ENCODE measurements at regions not wholly inside any gene's neighbourhood (a gene's known extent, or its start where the extent isn't known, plus 50 kb on each side); places are given as distances from the start of the nearest gene placed in this dataset.
"Not testable (repeated sequence)": the region's sequence is repeated elsewhere in the genome, so short reads cannot be mapped to it uniquely, and the experiment has no call there.

GRCh38 chr15:30783019-30783418 is 120.7 kb upstream of the FAN1 start:
- Histone ChIP-seq H3K27ac (no peak overlapping the region), H3K36me3 (no peaks in the 10 kb centered on the region), H3K9me3 (no peaks in the 10 kb centered on the region), H3K27me3 (peaks cover 6% of the 10 kb centered on the region), H3K4me1 (no peaks in the 10 kb centered on the region), H3K4me3 (no peak overlapping the region)
- TF ChIP-seq POLR2A (IDR thresholded peaks at IDR 0.05) (no peak), EP300 (IDR thresholded peaks at IDR 0.05; ENCODE audit: low read depth) (no peak), POLR2AphosphoS5 (IDR thresholded peaks at IDR 0.05) (no peak), CTCF (IDR thresholded peaks at IDR 0.05) (no peak)
- intact Hi-C loops (cut with DNase I; ENCODE audit: low total_unique reads) (no loop called here), in situ Hi-C loops (cut with MboI; ENCODE audit: low pct_ligation_motif_present in 1 of 4, low pct_unique_long_range_greater_than_20kb in 1 of 4, low sequenced_read_pairs in 3 of 4) (no loop called here)
- WGBS, 2 donors (ENCODE audit: low coverage in 1 of 2), result 95 to 96% methylated on average over 7 to 16 of the region's 17 CpGs
- no peak for DNase-seq

- Histone ChIP-seq H3K4me3 (no peak overlapping the region), H3K36me3 (no peaks in the 10 kb centered on the region), H3K4me1 (no peaks in the 10 kb centered on the region), H3K27ac (no peak overlapping the region), H3K27me3 (peaks cover 8% of the 10 kb centered on the region), H3K9me3 (no peaks in the 10 kb centered on the region)
- TF ChIP-seq CTCF (IDR thresholded peaks at IDR 0.05), result no peak
- no peak for TF ChIP-seq POLR2AphosphoS5 (IDR thresholded peaks at IDR 0.05)
- no peak for TF ChIP-seq EP300 (IDR thresholded peaks at IDR 0.05; ENCODE audit: low read depth)
- TF ChIP-seq POLR2A (IDR thresholded peaks at IDR 0.05), result no peak
- DNase-seq, result no peak
- intact Hi-C loops (cut with DNase I; ENCODE audit: low total_unique reads) (no loop called here), in situ Hi-C loops (cut with MboI; ENCODE audit: low pct_ligation_motif_present in 1 of 4, low pct_unique_long_range_greater_than_20kb in 1 of 4, low sequenced_read_pairs in 3 of 4) (no loop called here)
Measured at GRCh38 chr15:30788595-30788994, 115.1 kb upstream of the FAN1 start.

- Histone ChIP-seq H3K9me3 (no peaks in the 10 kb centered on the region), H3K36me3 (no peaks in the 10 kb centered on the region), H3K4me1 (no peaks in the 10 kb centered on the region), H3K27me3 (peaks cover 8% of the 10 kb centered on the region), H3K4me3 (no peak overlapping the region), H3K27ac (no peak overlapping the region)
- intact Hi-C loops (cut with DNase I; ENCODE audit: low total_unique reads) (no loop called here), in situ Hi-C loops (cut with MboI; ENCODE audit: low pct_ligation_motif_present in 1 of 4, low pct_unique_long_range_greater_than_20kb in 1 of 4, low sequenced_read_pairs in 3 of 4) (no loop called here)
- no peak for DNase-seq
- TF ChIP-seq POLR2AphosphoS5 (IDR thresholded peaks at IDR 0.05) (no peak), POLR2A (IDR thresholded peaks at IDR 0.05) (no peak), CTCF (IDR thresholded peaks at IDR 0.05) (no peak), EP300 (IDR thresholded peaks at IDR 0.05; ENCODE audit: low read depth) (no peak)
- WGBS, 2 donors (ENCODE audit: low coverage in 1 of 2), result 84 to 88% methylated on average over 9 to 17 of the region's 18 CpGs
Measured at GRCh38 chr15:30791239-30792175, 112.2 kb upstream of the FAN1 start.

- intact Hi-C loops (cut with DNase I; ENCODE audit: low total_unique reads); H3K4me1 ChIP-seq; H3K27ac ChIP-seq; H3K4me3 ChIP-seq; in situ Hi-C loops (cut with MboI; ENCODE audit: low pct_ligation_motif_present in 1 of 4, low pct_unique_long_range_greater_than_20kb in 1 of 4, low sequenced_read_pairs in 3 of 4); H3K27me3 ChIP-seq; DNase-seq; H3K36me3 ChIP-seq; H3K9me3 ChIP-seq: not testable (repeated sequence)
- 14 to 23% methylated on average over 3 of the region's 3 CpGs for WGBS, 2 donors (ENCODE audit: low coverage in 1 of 2)
Measured at GRCh38 chr15:30792843-30793242, 110.9 kb upstream of the FAN1 start.
